Panc1 (cell line): ENCODE measurements at regions not wholly inside any gene's neighbourhood (a gene's known extent, or its start where the extent isn't known, plus 50 kb on each side); places are given as distances from the start of the nearest gene placed in this dataset.

Experiments
- CTCF ChIP-seq: fragments of 450-650 bp; IDR thresholded peaks from 2 replicates; pipeline ENCODE4 v1.5.1; 2017; ENCODE audit warnings: mild to moderate bottlenecking
- POLR2AphosphoS5 ChIP-seq: IDR thresholded peaks from 2 replicates; pipeline ENCODE4 v1.6.1; 2012; ENCODE audit warnings: mild to moderate bottlenecking, low read depth, low read length, moderate library complexity
- SIN3A ChIP-seq: IDR thresholded peaks from 2 replicates; pipeline ENCODE4 v1.6.1; 2012; ENCODE audit warnings: low read depth, mild to moderate bottlenecking, low read length, moderate library complexity, borderline replicate concordance; ENCODE audit not compliant: insufficient read depth
- TCF7L2 ChIP-seq: IDR thresholded peaks from 2 replicates; pipeline ENCODE4 v1.6.1; 2011; ENCODE audit warnings: mild to moderate bottlenecking, low read depth, low read length, inconsistent platforms

DNA sequence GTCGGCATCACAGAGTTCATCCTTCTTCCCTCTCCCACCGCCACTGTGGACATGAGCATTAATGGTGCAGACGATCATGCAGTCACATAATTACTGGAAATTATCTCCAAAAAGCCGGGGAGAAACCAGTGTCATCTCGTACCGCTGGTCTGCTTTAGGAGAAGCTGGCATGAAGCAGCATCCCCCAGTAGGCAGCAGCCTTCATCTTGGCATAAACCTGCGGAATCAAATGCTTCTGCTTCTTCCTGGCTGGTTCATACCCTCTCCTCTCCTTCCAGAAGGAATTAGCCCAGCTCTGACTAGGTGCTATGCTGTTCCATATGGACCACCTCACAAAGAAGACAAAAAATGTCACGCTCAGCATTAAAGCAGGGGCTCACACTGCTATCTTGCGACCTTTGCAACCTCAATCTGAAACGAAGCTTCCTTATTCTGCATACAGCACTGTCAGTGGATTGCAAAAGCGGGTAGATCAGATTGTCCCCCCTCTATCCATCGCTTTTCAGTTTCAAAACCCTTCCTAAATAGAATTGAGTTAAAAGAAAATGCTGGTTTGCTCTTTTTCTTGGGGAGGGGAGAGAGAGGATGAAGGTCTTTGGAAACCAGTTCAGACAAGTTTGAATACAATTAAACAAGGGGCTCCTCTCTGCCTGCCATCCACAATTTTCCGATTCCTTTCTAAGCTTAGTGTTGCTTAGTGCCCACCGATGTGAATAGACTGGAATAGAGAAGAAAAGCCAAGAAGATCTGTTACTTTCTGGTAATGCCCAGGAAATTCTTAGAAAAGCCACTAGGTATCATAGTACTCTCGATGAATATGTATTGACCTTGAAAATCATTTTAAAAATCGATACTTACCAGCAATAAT is 212.1 kb upstream of the ZNF521 start:
- no peak for TF ChIP-seq POLR2AphosphoS5
- no peak for TF ChIP-seq CTCF
- TF ChIP-seq TCF7L2 = no peak
- no peak for TF ChIP-seq SIN3A
